OCI-LY7 (cell line): ENCODE measurements at regions not wholly inside any gene's neighbourhood (a gene's known extent, or its start where the extent isn't known, plus 50 kb on each side); places are given as distances from the start of the nearest gene placed in this dataset.

Experiments used
- CTCF ChIP-seq: fragments of 200-600 bp; sonication (generic); conservative IDR thresholded peaks from 2 replicates; pipeline ENCODE4 v1.5.1; 2014; ENCODE audit warnings: mild to moderate bottlenecking, antibody characterized with exemption, low read length, moderate library complexity, mixed read lengths
- EZH2phosphoT487 ChIP-seq: fragments of 200-600 bp; sonication (generic); IDR thresholded peaks from 2 replicates; pipeline ENCODE4 v1.6.1; 2018; ENCODE audit warnings: low read depth, borderline replicate concordance, mild to moderate bottlenecking, mixed run types, antibody characterized with exemption, low read length, moderate library complexity, mixed read lengths

- peak; percentile 80 for TF ChIP-seq CTCF
- no peak for TF ChIP-seq EZH2phosphoT487
Observed at GRCh38 chr2:120675460-120676130, 60.1 kb upstream of the GLI2 start.
